Activated CD4-positive, alpha-beta T cell treated with anti-CD3 and anti-CD28 coated beads for 48 hours (primary cell): ENCODE measurements at regions not wholly inside any gene's neighbourhood (a gene's known extent, or its start where the extent isn't known, plus 50 kb on each side); places are given as distances from the start of the nearest gene placed in this dataset.

Source experiments
- DNase-seq: peaks from one replicate; pipeline ENCODE4 v3.0.0-alpha.2; 2020

GRCh38 chr18:39521164-39521563 is 1955.6 kb upstream of the CELF4 start:
- no peak for DNase-seq

DNA sequence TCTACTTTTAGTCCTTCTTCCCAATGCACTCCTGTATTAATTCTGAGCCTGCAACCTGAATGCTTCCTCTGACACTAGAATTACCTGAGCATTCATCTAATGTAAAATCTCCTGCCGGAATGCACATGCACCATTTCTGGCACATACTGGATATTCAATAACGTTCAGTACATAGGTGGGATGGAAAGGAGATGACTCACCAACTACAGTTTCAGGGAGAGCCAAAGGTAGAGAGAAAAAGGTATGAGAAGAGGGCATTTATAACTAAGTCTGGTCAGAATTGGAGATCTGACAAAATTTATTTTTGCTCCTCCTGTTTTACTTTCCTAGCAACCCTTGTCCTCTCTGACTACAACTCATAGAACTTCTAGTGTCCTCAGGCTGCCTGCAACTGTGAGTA is 1954.1 kb upstream of the CELF4 start:
- DNase-seq = no peak

- DNase-seq = no peak
These were observed 1949.7 kb upstream of the CELF4 start for GRCh38 chr18:39515299-39515698.

GRCh38 chr18:39513186-39513585 is 1947.6 kb upstream of the CELF4 start:
- no peak for DNase-seq

GRCh38 chr18:39506581-39507330 is 1941.2 kb upstream of the CELF4 start:
- no peak for DNase-seq

GRCh38 chr18:39500306-39500705 is 1934.7 kb upstream of the CELF4 start:
- DNase-seq = no peak

DNA sequence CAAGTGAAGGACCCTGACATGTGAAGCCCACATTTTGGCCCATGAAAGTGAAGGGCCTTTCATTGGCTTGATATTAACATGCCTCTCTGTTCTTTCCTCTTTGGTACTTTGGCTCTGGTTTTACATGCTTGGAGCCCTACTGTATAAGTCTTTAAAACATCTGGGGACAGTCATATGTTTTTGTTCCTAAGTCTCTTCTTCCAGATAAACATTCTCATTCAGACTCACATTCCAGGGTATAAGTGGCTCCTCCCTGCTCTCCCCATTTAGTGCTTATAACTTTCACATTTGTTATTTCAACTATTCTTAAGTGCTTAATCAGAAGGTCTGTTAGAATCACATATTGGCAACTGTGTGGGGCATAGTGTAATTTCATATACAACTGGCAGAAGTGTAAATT is 1932.2 kb upstream of the CELF4 start:
- DNase-seq = no peak

GRCh38 chr18:39496986-39497385 is 1931.4 kb upstream of the CELF4 start:
- no peak for DNase-seq

- no peak for DNase-seq
These were observed 1928.8 kb upstream of the CELF4 start for GRCh38 chr18:39494211-39494896.

DNA sequence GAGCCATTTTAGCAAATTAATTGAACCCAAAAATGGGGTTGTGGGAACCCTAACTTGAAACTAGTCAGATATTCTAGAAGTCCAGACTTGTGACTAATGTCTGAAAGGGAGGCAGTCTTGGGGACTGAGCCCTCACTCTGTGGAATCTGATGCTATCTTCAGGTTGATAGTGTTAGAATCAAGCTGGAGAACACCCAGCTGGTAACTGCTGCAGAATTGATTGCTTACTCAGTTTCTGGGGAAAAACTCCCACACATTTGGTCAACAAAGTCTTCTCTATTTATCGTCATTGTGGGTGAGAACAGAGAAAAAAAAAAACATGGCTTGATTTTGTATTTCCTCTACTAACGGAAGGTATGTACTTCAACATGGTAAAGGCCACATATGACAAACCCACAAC is 1925.8 kb upstream of the CELF4 start:
- no peak for DNase-seq

GRCh38 chr18:39489431-39489830 is 1923.8 kb upstream of the CELF4 start:
- no peak for DNase-seq

DNA sequence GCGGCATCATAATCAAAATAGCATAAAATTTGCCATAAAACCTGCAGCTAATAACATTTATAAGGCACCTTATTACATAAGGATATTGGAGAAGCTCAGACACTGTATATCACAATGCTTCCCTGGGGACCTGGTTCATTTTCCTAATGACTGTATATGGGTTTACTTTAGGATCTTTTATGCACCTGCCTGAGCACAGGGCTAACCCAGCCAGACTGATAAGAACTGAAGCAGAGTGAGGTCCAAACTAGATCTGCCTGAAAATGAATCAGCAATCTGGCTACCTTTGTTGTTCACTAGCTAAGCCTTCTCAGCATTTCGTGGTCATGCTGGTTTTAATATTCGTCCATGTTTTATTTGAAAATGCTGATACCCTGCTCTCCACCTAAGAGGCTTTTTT is 1922.3 kb upstream of the CELF4 start:
- DNase-seq = no peak

DNA sequence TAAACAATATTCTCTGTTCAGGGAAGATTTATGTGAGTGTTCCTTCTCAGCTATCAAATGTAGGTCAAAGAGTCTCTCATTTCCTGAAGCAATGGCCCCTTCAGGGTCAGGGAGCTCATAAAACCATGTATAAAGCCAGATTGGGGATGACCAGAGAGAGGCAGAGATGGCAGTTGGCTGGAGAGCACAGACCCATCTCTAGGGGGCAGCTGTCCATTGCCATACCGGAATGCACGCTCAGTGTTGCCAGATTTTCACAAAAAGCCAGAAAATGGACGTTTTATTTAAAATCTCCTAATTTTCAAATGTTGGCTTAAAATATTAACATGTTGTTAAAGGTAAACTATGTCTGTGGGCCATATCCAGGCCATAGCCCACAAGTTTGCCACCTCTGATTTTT is 1920.7 kb upstream of the CELF4 start:
- DNase-seq = no peak

DNA sequence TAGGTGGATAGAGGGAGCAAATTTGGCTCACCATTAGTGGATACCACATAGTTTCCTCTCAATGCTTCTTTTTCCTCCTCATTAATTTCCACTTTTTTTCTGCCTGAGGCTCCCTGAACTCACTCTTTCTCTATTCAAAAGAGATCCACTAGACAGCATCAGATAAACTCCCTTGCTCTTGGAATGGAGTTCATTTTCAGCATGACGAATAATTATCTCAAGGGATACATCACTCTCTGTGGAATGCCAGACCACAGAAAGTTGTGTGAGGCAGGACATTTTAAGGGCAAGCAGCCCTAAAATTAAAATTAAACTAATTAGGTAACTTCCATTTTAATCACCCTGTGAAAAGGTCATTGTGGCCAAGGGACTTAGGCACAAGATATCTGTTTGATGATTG is 1920.1 kb upstream of the CELF4 start:
- no peak for DNase-seq

DNA sequence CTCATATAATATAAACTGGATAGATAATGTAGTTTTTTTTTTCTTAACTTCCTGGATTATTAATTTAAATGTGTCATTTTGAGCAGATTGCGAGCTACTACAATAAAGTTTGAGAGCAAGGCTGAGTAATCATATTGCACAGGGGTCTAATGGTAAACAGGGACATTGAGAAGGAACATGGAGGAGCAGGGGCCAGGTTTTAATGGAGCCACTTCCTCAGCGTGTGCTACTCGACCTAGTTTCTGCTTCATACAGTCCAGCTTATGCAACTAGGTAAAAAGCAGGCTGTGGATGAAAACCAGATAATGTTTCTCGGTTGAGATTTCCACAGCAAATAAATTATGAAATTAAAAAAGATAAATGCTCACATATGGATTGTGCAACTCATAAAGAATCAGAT is 1915.7 kb upstream of the CELF4 start:
- no peak for DNase-seq

DNA sequence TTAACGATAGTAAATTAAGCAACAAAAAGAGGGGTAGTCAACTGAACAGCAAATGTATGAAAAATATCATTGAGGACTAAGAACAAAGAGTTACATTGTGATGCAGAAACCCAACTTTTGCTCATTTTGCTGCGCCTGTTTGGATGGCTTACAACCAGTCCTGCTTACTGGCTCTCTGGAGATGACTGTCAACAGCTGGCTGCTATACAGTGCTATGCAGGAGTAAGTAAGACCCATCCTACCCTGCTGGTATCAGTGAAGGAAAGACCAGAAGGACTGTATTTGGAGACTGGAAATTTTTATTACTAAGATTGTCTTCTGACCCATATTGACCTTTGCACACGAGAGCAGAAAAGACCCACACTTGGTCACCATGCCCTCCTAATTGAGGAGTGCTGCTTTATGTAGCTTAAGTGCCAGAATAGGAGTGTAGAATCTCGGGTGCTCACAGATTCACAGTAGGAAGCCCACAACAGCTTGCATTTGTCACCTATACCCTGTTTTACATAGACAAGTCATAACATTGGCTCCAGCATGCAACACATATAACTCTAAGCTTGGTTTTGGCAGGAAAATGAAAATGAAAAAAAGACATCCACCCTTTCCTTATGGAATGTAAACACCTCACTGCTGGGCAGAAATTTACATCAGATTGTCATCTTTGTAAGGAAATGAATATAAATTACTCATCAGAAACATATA is 1915.0 kb upstream of the CELF4 start:
- no peak for DNase-seq

GRCh38 chr18:39464006-39464405 is 1898.4 kb upstream of the CELF4 start:
- no peak for DNase-seq

GRCh38 chr18:39462436-39462835 is 1896.8 kb upstream of the CELF4 start:
- DNase-seq = peak; percentile 2

DNA sequence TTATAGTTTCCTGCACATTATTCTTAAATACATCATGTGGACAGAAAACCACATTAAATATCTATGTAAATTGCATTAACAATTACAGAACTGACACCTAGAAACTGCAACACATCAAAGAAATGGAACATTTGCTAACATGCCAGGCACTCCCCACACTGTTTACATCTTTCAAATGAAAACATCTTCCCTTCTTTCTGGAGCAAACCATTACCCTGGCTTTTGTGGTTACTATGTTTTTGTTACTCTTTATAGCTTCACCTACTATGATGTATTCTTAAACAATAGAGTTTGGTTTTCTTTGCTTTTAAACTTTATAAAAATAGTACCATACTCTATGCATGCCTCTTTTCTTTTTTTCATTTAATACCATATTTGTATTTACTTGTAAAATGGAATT is 1894.5 kb upstream of the CELF4 start:
- no peak for DNase-seq

GRCh38 chr18:39455285-39455684 is 1889.7 kb upstream of the CELF4 start:
- DNase-seq = no peak

DNA sequence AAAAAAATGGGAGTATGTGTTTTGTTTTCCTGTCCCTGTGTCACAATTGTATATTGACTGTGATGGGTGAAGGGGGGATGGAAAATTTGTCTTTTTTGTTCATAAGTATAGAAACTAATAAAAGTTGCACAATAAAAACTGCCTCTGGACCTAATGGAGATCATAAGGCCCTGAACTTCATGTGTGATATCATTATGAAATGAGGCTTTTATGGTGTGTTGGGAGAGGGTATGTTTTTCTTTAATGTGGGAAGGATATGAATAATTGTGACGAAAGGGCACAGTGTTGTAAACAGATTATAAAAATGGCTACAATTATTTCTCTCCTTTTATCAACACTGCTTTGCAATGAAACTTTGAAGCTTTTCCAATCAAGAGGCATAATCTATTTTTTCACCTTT is 1889.3 kb upstream of the CELF4 start:
- no peak for DNase-seq

DNA sequence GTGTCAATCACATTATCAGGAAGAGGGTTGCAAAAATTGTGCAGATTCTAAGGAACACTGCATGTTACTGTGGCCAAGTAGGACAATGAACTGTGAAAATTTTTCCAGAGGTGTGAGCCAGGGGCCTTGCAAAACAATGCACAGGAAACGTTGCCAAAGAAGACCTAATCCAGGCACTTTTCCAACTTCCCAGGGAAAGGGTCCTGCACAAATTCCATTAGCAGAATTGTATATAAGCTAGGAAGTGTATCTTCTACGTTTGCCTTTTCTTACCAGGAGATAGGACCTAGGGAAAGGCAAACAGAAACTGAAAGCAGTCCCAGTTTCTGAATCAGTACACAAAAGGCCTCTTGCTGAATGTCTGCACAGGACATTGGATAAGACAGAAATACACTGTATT is 1888.3 kb upstream of the CELF4 start:
- DNase-seq = no peak

DNA sequence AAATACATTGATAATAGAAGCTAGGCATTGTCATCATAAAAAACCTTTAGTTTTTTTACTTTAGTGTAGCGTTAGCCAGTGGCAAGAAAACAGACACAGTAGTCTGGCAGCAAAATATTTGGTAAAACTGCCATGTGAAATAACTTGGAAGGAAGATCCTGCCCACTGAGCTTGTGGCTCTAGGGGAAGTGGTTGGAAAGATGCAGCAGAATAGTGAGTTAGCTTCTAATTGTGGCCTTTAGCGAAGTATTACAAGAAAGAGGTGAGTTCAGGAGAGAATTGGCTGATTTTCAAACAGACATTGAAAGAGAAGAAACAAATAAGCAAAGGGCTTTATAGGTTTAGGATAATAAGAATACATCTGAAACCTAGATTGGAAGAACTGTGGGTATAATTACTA is 1887.8 kb upstream of the CELF4 start:
- DNase-seq = no peak

- DNase-seq = no peak
These were observed 1885.4 kb upstream of the CELF4 start for GRCh38 chr18:39450958-39451357.
